H1 (cell line): ENCODE measurements at regions not wholly inside any gene's neighbourhood (a gene's known extent, or its start where the extent isn't known, plus 50 kb on each side); places are given as distances from the start of the nearest gene placed in this dataset.

ENCODE experiments used
- CTCF ChIA-PET: fragments of 300-600 bp; sonication (Branson Sonifier 250); formaldehyde crosslinking; loops from one replicate; lab custom pipeline; 2021; ENCODE audit not compliant: partially characterized antibody; lab: Charles Lee
- POLR2A ChIA-PET: fragments of 300-600 bp; sonication (Branson Sonifier 250); formaldehyde crosslinking; loops from one replicate; lab custom pipeline; 2021; ENCODE audit warnings: inconsistent platforms; ENCODE audit not compliant: partially characterized antibody; lab: Charles Lee
- DNase-seq, 2 experiments: peaks; one replicate each; pipeline versions ENCODE4 v3.0.0 to v3.0.0-alpha.2; 2010 to 2022; ENCODE audit warnings: low spot score in 2 of 2, low read depth in 1 of 2, mixed read lengths in 1 of 2
- FAIRE-seq: peaks from 2 replicates; lab custom pipeline; 2011; peaks lifted over from hg19 to GRCh38; lab: Jason Lieb, UNC
- H2AFZ ChIP-seq: 2 replicates; pipeline ENCODE4 v1.8.1; 2012; ENCODE audit warnings: low read length, inconsistent platforms
- H2AK5ac ChIP-seq: 2 replicates; pipeline ENCODE4 v1.6.1; 2013; ENCODE audit warnings: low read depth, low read length
- H2BK120ac ChIP-seq: replicated peaks from 2 replicates; pipeline ENCODE3; 2013; ENCODE audit warnings: low read depth, low read length, inconsistent platforms
- H2BK12ac ChIP-seq: 2 replicates; pipeline ENCODE4 v1.6.1; 2013; ENCODE audit warnings: low read depth, low read length
- H2BK15ac ChIP-seq: 2 replicates; pipeline ENCODE4 v1.6.1; 2013; ENCODE audit warnings: low read length
- H2BK20ac ChIP-seq: 2 replicates; pipeline ENCODE4 v1.6.1; 2013; ENCODE audit warnings: low read length
- H2BK5ac ChIP-seq: 2 replicates; pipeline ENCODE4 v1.6.1; 2013; ENCODE audit warnings: low read depth, low read length
- H3K14ac ChIP-seq: 2 replicates; pipeline ENCODE4 v1.6.1; 2013; ENCODE audit warnings: inconsistent platforms; ENCODE audit not compliant: insufficient read length
- H3K18ac ChIP-seq: 2 replicates; pipeline ENCODE4 v1.6.1; 2013; ENCODE audit warnings: low read length; ENCODE audit errors: extremely low read depth
- H3K23ac ChIP-seq: 2 replicates; pipeline ENCODE4 v1.6.1; 2013; ENCODE audit warnings: inconsistent platforms; ENCODE audit not compliant: insufficient read length
- H3K23me2 ChIP-seq: 2 replicates; pipeline ENCODE4 v1.6.1; 2013; ENCODE audit warnings: low read depth, low read length
- H3K27ac ChIP-seq: 2 replicates; pipeline ENCODE4 v1.6.1; 2011; ENCODE audit warnings: low read depth, low read length, inconsistent platforms
- H3K27me3 ChIP-seq, 4 experiments: replicated peaks in 1 of 4; 1 replicate in 1 of 4; 2 replicates in 3 of 4; pipeline versions ENCODE4 v1.6.1 to v1.8.1; 2011 to 2013; ENCODE audit warnings: low read length in 3 of 4, mild to moderate bottlenecking in 3 of 4, inconsistent platforms in 2 of 4, mixed read lengths in 2 of 4, moderate library complexity in 1 of 4; ENCODE audit not compliant: control insufficient read depth in 3 of 4, insufficient read depth in 3 of 4; ENCODE audit errors: extremely low read depth in 1 of 4
- H3K36me3 ChIP-seq, 4 experiments: 2 replicates each; pipeline versions ENCODE4 v1.6.1 to v1.8.1; 2011 to 2013; ENCODE audit warnings: mild to moderate bottlenecking in 4 of 4, low read length in 3 of 4, moderate library complexity in 2 of 4, control low read depth in 1 of 4, inconsistent platforms in 1 of 4; ENCODE audit not compliant: insufficient read depth in 4 of 4, control insufficient read depth in 2 of 4
- H3K4ac ChIP-seq: replicated peaks from 2 replicates; pipeline ENCODE3; 2013; ENCODE audit warnings: low read length, low read depth, mixed read lengths, inconsistent platforms; ENCODE audit not compliant: insufficient read length
- H3K4me1 ChIP-seq, 4 experiments: replicated peaks in 1 of 4; 1 replicate in 1 of 4; 2 replicates in 3 of 4; pipeline versions ENCODE4 v1.6.1 to v1.8.1; 2011 to 2013; ENCODE audit warnings: low read length in 3 of 4, inconsistent platforms in 2 of 4, mixed read lengths in 1 of 4; ENCODE audit not compliant: insufficient read depth in 4 of 4, control insufficient read depth in 3 of 4
- H3K4me2 ChIP-seq, 2 experiments: 2 replicates each; pipeline versions ENCODE4 v1.6.1 to v1.8.1; 2011 to 2013; ENCODE audit warnings: low read depth in 2 of 2, low read length in 2 of 2, control low read depth in 1 of 2, inconsistent platforms in 1 of 2, mild to moderate bottlenecking in 1 of 2; ENCODE audit not compliant: insufficient read depth in 1 of 2
- H3K4me3 ChIP-seq, 4 experiments: fragments of 200-600, 300-600 bp in 1 of 4; sonication (generic), shearing (Covaris generic), sonication (Bioruptor Twin) in 1 of 4; 2 replicates each; pipeline versions ENCODE4 v1.5.1 to v1.8.1; 2011 to 2016; ENCODE audit warnings: low read length in 4 of 4, low read depth in 3 of 4, control low read depth in 2 of 4, inconsistent platforms in 2 of 4, mild to moderate bottlenecking in 2 of 4, mixed read lengths in 1 of 4, moderate library complexity in 1 of 4; ENCODE audit not compliant: insufficient read depth in 2 of 4; ENCODE audit errors: extremely low read depth in 1 of 4
- H3K56ac ChIP-seq: replicated peaks from 2 replicates; pipeline ENCODE3; 2013; ENCODE audit warnings: low read depth, mild to moderate bottlenecking, mixed read lengths, low read length, inconsistent platforms; ENCODE audit not compliant: insufficient read length
- H3K79me1 ChIP-seq: 2 replicates; pipeline ENCODE4 v1.6.1; 2013; ENCODE audit warnings: low read depth, low read length, control low read depth
- H3K79me2 ChIP-seq, 2 experiments: 2 replicates each; pipeline versions ENCODE4 v1.6.1 to v1.8.1; 2012 to 2013; ENCODE audit warnings: low read length in 2 of 2, mild to moderate bottlenecking in 2 of 2, inconsistent platforms in 1 of 2; ENCODE audit not compliant: insufficient read depth in 2 of 2, control insufficient read depth in 1 of 2
- H3K9ac ChIP-seq, 4 experiments: replicated peaks in 1 of 4; 1 replicate in 1 of 4; 2 replicates in 3 of 4; pipeline versions ENCODE4 v1.6.1 to v1.8.1; 2011 to 2013; ENCODE audit warnings: low read depth in 3 of 4, low read length in 3 of 4, control low read depth in 2 of 4, mild to moderate bottlenecking in 2 of 4, moderate library complexity in 2 of 4, inconsistent platforms in 1 of 4; ENCODE audit errors: extremely low read depth in 1 of 4
- H3K9me3 ChIP-seq, 2 experiments: 2 replicates each; pipeline versions ENCODE4 v1.6.1 to v1.8.1; 2012 to 2013; ENCODE audit warnings: mild to moderate bottlenecking in 2 of 2, moderate library complexity in 2 of 2, control low read depth in 1 of 2, inconsistent platforms in 1 of 2, low read depth in 1 of 2, low read length in 1 of 2, mixed read lengths in 1 of 2; ENCODE audit not compliant: insufficient read depth in 2 of 2
- H4K20me1 ChIP-seq, 2 experiments: replicated peaks in 1 of 2; 2 replicates each; pipeline versions ENCODE3 to v1.8.1; 2011 to 2013; ENCODE audit warnings: inconsistent platforms in 2 of 2, low read length in 2 of 2, mild to moderate bottlenecking in 1 of 2; ENCODE audit not compliant: insufficient read depth in 2 of 2, control insufficient read depth in 1 of 2
- H4K5ac ChIP-seq: 2 replicates; pipeline ENCODE4 v1.6.1; 2013; ENCODE audit warnings: low read length, low read depth, mixed read lengths, inconsistent platforms; ENCODE audit not compliant: insufficient read length
- H4K8ac ChIP-seq: 2 replicates; pipeline ENCODE4 v1.8.0; 2013; ENCODE audit warnings: mild to moderate bottlenecking, moderate library complexity, low read length, inconsistent platforms; ENCODE audit not compliant: insufficient read depth; ENCODE audit errors: extremely low read depth
- H4K91ac ChIP-seq: replicated peaks from 2 replicates; pipeline ENCODE3; 2013; ENCODE audit warnings: low read length, mixed read lengths, inconsistent platforms; ENCODE audit not compliant: insufficient read length
- EP300 ChIP-seq, 2 experiments: IDR thresholded peaks; 1 replicate in 1 of 2; 2 replicates in 1 of 2; pipeline ENCODE4 v1.6.1; 2011 to 2012; ENCODE audit warnings: low read depth in 2 of 2, low read length in 2 of 2, mild to moderate bottlenecking in 2 of 2, borderline replicate concordance in 1 of 2, inconsistent platforms in 1 of 2, moderate library complexity in 1 of 2
- ZNF274 ChIP-seq: IDR thresholded peaks from 2 replicates; pipeline ENCODE4 v1.7.0; 2012; ENCODE audit warnings: low read length, borderline replicate concordance; ENCODE audit errors: extremely low read depth
- WGBS, 2 experiments: shearing (Covaris generic) in 1 of 2; methylation state at CpG; one replicate each; pipeline versions ENCODE4 v1.1.6 to v1.1.7; 2013 to 2015; ENCODE audit warnings: low lambda C conversion rate in 2 of 2, mixed read lengths in 2 of 2, inconsistent platforms in 1 of 2, low coverage in 1 of 2, missing lambda C conversion rate in 1 of 2; ENCODE audit not compliant: insufficient replicate concordance in 2 of 2, insufficient coverage in 1 of 2, insufficient read length in 1 of 2; ENCODE audit errors: extremely low coverage in 1 of 2, missing lambda C conversion rate in 1 of 2; 5-methylcytosine and 5-hydroxymethylcytosine counted together

GRCh38 chr2:118521272-118521671, 326.2 kb downstream of the EN1 start:
- Histone ChIP-seq H3K23me2 (no peaks in the 10 kb centered on the region), H2BK15ac (no peak overlapping the region), H3K4me2 (no peak overlapping the region), H2BK120ac (no peak overlapping the region), H3K9ac (no peak overlapping the region), H3K23ac (no peak overlapping the region), H3K9me3 (peaks cover 18 to 25% of the 10 kb centered on the region in 2 experiments), H3K4me3 (no peak overlapping the region), H4K5ac (no peak overlapping the region), H2BK20ac (no peak overlapping the region)
- TF ChIP-seq ZNF274: peak; percentile 79; the same call in 1 of the 2 replicates
- no peak for TF ChIP-seq EP300 (IDR thresholded peaks at IDR 0.05; ENCODE audit: borderline replicate concordance in 1 of 2, low read depth in 2 of 2, low read length in 2 of 2)
- TF ChIP-seq, all 59 proteins: peak for 1
- Histone ChIP-seq H2BK5ac (no peak overlapping the region), H2AFZ (no peak overlapping the region), H4K20me1 (no peaks in the 10 kb centered on the region), H3K36me3 (0 out of 8 replicates have a peak, but pooled peaks cover 0 to 5% (median 0%) of the 10 kb centered on the region in 4 experiments), H3K18ac (no peak overlapping the region), H4K91ac (no peak overlapping the region), H3K27ac (no peak overlapping the region), H3K14ac (no peak overlapping the region), H3K79me2 (no peaks in the 10 kb centered on the region), H3K27me3 (no peaks in the 10 kb centered on the region), H4K8ac (no peak overlapping the region), H3K4ac (no peak overlapping the region), H3K4me1 (no peaks in the 10 kb centered on the region), H2AK5ac (no peak overlapping the region), H3K56ac (no peak overlapping the region), H3K79me1 (no peaks in the 10 kb centered on the region), H2BK12ac (no peak overlapping the region)
- FAIRE-seq (no peak), DNase-seq (no peak)
- ChIA-PET CTCF (interaction anchor here (1.3 kb wide), 1 partner anchor 31 kb away, joined by 4 read pairs; no protein-coding TSS in a partner anchor), POLR2A (no interaction called here)
- WGBS, 2 experiments: 92% methylated on average over 3 of the region's 3 CpGs; no CpG with 5 or more reads in 1 of the 2 experiments
